Liver (tissue), 8 donors: ENCODE measurements at regions not wholly inside any gene's neighbourhood (a gene's known extent, or its start where the extent isn't known, plus 50 kb on each side); places are given as distances from the start of the nearest gene placed in this dataset.

Experiments
- DNase-seq: peaks from one replicate; pipeline ENCODE4 v3.0.0-alpha.2; 2017; ENCODE audit warnings: low spot score
- H3K27ac ChIP-seq, 2 donors: one replicate each; pipeline ENCODE4 v1.7.0; 2013; ENCODE audit warnings: inconsistent platforms in 2 of 2, low read length in 2 of 2, control low read depth in 1 of 2, low read depth in 1 of 2, mild to moderate bottlenecking in 1 of 2
- H3K27me3 ChIP-seq, 4 donors: one replicate each; pipeline versions ENCODE4 v1.6.1 to v1.7.0; 2013; ENCODE audit warnings: low read length in 3 of 4, inconsistent platforms in 1 of 4, mild to moderate bottlenecking in 1 of 4, moderate library complexity in 1 of 4; ENCODE audit not compliant: control insufficient read depth in 4 of 4, insufficient read depth in 4 of 4
- H3K36me3 ChIP-seq, 4 donors: one replicate each; pipeline versions ENCODE4 v1.6.1 to v1.7.0; 2013; ENCODE audit warnings: low read length in 3 of 4, mild to moderate bottlenecking in 3 of 4, low read depth in 1 of 4, moderate library complexity in 1 of 4; ENCODE audit not compliant: control insufficient read depth in 4 of 4, insufficient read depth in 3 of 4
- H3K4me1 ChIP-seq, 4 donors: one replicate each; pipeline versions ENCODE4 v1.6.1 to v1.7.0; 2013; ENCODE audit warnings: low read length in 3 of 4, mild to moderate bottlenecking in 3 of 4, moderate library complexity in 1 of 4; ENCODE audit not compliant: control insufficient read depth in 4 of 4, insufficient read depth in 4 of 4
- H3K4me3 ChIP-seq, 3 donors: one replicate each; pipeline versions ENCODE4 v1.6.1 to v1.7.0; 2013; ENCODE audit warnings: low read length in 3 of 3, control low read depth in 1 of 3, low read depth in 1 of 3, mild to moderate bottlenecking in 1 of 3
- H3K9ac ChIP-seq, 2 donors: one replicate each; pipeline ENCODE4 v1.7.0; 2013; ENCODE audit warnings: low read length in 2 of 2, mild to moderate bottlenecking in 2 of 2, moderate library complexity in 2 of 2, control low read depth in 1 of 2, low read depth in 1 of 2
- H3K9me3 ChIP-seq, 4 donors: one replicate each; pipeline versions ENCODE4 v1.6.1 to v1.7.0; 2013; ENCODE audit warnings: low read length in 3 of 4; ENCODE audit not compliant: control insufficient read depth in 4 of 4
- EGR1 ChIP-seq, 2 donors: IDR thresholded peaks; 2 replicates each; pipeline ENCODE4 v1.6.1; 2016 to 2018; ENCODE audit warnings: antibody characterized with exemption in 2 of 2, low read depth in 2 of 2
- FOXA1 ChIP-seq: IDR thresholded peaks from 2 replicates; pipeline ENCODE4 v1.6.1; 2016; ENCODE audit warnings: antibody characterized with exemption
- FOXA2 ChIP-seq: IDR thresholded peaks from 2 replicates; pipeline ENCODE4 v1.6.1; 2016; ENCODE audit warnings: antibody characterized with exemption
- GABPA ChIP-seq, 2 donors: IDR thresholded peaks in 1 of 2; conservative IDR thresholded peaks in 1 of 2; 2 replicates each; pipeline ENCODE4 v1.6.1; 2016; ENCODE audit warnings: antibody characterized with exemption in 2 of 2, mild to moderate bottlenecking in 1 of 2, moderate library complexity in 1 of 2
- HNF4A ChIP-seq, 2 donors: conservative IDR thresholded peaks; 2 replicates each; pipeline ENCODE4 v1.6.1; 2016; ENCODE audit warnings: antibody characterized with exemption in 2 of 2, mild to moderate bottlenecking in 2 of 2
- HNF4G ChIP-seq: IDR thresholded peaks from 2 replicates; pipeline ENCODE4 v1.6.1; 2016; ENCODE audit warnings: antibody characterized with exemption
- JUND ChIP-seq, 2 donors: IDR thresholded peaks; 2 replicates each; pipeline ENCODE4 v1.6.1; 2016; ENCODE audit warnings: antibody characterized with exemption in 2 of 2
- NR2F2 ChIP-seq: IDR thresholded peaks from 2 replicates; pipeline ENCODE4 v1.6.1; 2016; ENCODE audit warnings: antibody characterized with exemption
- RAD21 ChIP-seq, 2 donors: IDR thresholded peaks; 2 replicates each; pipeline ENCODE4 v1.6.1; 2016; ENCODE audit warnings: antibody characterized with exemption in 2 of 2, mild to moderate bottlenecking in 2 of 2
- RXRA ChIP-seq, 2 donors: IDR thresholded peaks; 2 replicates each; pipeline ENCODE4 v1.6.1; 2017 to 2018; ENCODE audit warnings: antibody characterized with exemption in 2 of 2, mild to moderate bottlenecking in 1 of 2
- SP1 ChIP-seq: IDR thresholded peaks from 2 replicates; pipeline ENCODE4 v1.6.1; 2018; ENCODE audit warnings: antibody characterized with exemption, mild to moderate bottlenecking
- TAF1 ChIP-seq: conservative IDR thresholded peaks from 2 replicates; pipeline ENCODE4 v1.6.1; 2016; ENCODE audit warnings: antibody characterized with exemption, mild to moderate bottlenecking
- YY1 ChIP-seq: IDR thresholded peaks from 2 replicates; pipeline ENCODE4 v1.6.1; 2016; ENCODE audit warnings: antibody characterized with exemption, mild to moderate bottlenecking
- WGBS: extraction: QIAGEN DNeasy Blood & Tissue Kit; methylation state at CpG from one replicate; pipeline ENCODE4 v1.1.7; 2013; 5-methylcytosine and 5-hydroxymethylcytosine counted together
- TF ChIP-seq, protein P1 (sequence below): IDR thresholded peaks from 2 replicates; pipeline ENCODE4 v1.6.1; 2016; ENCODE audit warnings: antibody characterized with exemption
- TF ChIP-seq, protein P2 (sequence below): IDR thresholded peaks from 2 replicates; pipeline ENCODE4 v1.6.1; 2016; ENCODE audit warnings: antibody characterized with exemption, mild to moderate bottlenecking
- TF ChIP-seq, protein P3 (sequence below): fragments of 150-350 bp; IDR thresholded peaks from 2 replicates; pipeline ENCODE4 v1.5.1; 2017; ENCODE audit warnings: improper control_type of control experiment, low read depth, low read length; ENCODE audit not compliant: missing input control
- TF ChIP-seq, protein P4 (sequence below): IDR thresholded peaks from 2 replicates; pipeline ENCODE4 v1.6.1; 2016; ENCODE audit warnings: antibody characterized with exemption
- TF ChIP-seq, protein P5 (sequence below): IDR thresholded peaks from 2 replicates; pipeline ENCODE4 v1.6.1; 2016; ENCODE audit warnings: antibody characterized with exemption
- donor health status: healthy.
- donor health status: healthy.
- donor health status: healthy.
- donor health status: healthy.
- donor health status: healthy.

DNA sequence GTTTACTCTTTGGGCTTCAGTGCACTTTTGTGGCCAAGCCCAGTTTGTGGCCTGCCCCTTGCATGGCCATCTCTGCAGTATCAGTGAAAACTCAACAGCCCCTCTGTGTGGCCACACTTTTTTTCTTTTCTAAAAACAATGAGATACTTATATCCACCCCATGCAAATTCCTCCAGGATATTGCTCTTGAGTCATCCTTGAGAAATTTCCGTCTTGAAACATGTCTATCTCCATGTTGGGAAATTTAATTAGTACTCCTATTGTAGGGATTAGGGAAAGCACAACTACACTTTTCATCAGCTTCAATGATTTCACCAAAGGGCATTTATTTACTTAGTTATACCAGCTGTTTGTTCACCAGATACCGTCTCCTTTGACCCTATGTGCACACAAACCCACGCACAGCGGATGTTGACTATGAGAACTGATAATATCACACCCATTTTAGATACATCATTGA is 993.1 kb downstream of the TSN start:
- Histone ChIP-seq H3K9me3 (peaks cover 0 to 2% (median 0%) of the 10 kb centered on the region in 4 donors), H3K27ac (no peak overlapping the region), H3K4me3 (no peak overlapping the region), H3K27me3 (no peaks in the 10 kb centered on the region), H3K9ac (no peak overlapping the region), H3K4me1 (peaks cover 0 to 3% (median 0%) of the 10 kb centered on the region in 4 donors), H3K36me3 (no peaks in the 10 kb centered on the region)
- no peak for TF ChIP-seq SP1
- no peak for TF ChIP-seq HNF4G
- TF ChIP-seq, protein P1, sequence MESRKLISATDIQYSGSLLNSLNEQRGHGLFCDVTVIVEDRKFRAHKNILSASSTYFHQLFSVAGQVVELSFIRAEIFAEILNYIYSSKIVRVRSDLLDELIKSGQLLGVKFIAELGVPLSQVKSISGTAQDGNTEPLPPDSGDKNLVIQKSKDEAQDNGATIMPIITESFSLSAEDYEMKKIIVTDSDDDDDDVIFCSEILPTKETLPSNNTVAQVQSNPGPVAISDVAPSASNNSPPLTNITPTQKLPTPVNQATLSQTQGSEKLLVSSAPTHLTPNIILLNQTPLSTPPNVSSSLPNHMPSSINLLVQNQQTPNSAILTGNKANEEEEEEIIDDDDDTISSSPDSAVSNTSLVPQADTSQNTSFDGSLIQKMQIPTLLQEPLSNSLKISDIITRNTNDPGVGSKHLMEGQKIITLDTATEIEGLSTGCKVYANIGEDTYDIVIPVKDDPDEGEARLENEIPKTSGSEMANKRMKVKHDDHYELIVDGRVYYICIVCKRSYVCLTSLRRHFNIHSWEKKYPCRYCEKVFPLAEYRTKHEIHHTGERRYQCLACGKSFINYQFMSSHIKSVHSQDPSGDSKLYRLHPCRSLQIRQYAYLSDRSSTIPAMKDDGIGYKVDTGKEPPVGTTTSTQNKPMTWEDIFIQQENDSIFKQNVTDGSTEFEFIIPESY = peak; percentile 20
- peak; percentile 49 for TF ChIP-seq YY1
- no peak for TF ChIP-seq NR2F2
- TF ChIP-seq HNF4A (conservative IDR thresholded peaks at IDR 0.05) = peak in 1 of 2 donors; percentile 67
- peak; percentile 42 for TF ChIP-seq FOXA1
- TF ChIP-seq, protein P2, sequence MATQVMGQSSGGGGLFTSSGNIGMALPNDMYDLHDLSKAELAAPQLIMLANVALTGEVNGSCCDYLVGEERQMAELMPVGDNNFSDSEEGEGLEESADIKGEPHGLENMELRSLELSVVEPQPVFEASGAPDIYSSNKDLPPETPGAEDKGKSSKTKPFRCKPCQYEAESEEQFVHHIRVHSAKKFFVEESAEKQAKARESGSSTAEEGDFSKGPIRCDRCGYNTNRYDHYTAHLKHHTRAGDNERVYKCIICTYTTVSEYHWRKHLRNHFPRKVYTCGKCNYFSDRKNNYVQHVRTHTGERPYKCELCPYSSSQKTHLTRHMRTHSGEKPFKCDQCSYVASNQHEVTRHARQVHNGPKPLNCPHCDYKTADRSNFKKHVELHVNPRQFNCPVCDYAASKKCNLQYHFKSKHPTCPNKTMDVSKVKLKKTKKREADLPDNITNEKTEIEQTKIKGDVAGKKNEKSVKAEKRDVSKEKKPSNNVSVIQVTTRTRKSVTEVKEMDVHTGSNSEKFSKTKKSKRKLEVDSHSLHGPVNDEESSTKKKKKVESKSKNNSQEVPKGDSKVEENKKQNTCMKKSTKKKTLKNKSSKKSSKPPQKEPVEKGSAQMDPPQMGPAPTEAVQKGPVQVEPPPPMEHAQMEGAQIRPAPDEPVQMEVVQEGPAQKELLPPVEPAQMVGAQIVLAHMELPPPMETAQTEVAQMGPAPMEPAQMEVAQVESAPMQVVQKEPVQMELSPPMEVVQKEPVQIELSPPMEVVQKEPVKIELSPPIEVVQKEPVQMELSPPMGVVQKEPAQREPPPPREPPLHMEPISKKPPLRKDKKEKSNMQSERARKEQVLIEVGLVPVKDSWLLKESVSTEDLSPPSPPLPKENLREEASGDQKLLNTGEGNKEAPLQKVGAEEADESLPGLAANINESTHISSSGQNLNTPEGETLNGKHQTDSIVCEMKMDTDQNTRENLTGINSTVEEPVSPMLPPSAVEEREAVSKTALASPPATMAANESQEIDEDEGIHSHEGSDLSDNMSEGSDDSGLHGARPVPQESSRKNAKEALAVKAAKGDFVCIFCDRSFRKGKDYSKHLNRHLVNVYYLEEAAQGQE = no peak
- TF ChIP-seq, protein P3, sequence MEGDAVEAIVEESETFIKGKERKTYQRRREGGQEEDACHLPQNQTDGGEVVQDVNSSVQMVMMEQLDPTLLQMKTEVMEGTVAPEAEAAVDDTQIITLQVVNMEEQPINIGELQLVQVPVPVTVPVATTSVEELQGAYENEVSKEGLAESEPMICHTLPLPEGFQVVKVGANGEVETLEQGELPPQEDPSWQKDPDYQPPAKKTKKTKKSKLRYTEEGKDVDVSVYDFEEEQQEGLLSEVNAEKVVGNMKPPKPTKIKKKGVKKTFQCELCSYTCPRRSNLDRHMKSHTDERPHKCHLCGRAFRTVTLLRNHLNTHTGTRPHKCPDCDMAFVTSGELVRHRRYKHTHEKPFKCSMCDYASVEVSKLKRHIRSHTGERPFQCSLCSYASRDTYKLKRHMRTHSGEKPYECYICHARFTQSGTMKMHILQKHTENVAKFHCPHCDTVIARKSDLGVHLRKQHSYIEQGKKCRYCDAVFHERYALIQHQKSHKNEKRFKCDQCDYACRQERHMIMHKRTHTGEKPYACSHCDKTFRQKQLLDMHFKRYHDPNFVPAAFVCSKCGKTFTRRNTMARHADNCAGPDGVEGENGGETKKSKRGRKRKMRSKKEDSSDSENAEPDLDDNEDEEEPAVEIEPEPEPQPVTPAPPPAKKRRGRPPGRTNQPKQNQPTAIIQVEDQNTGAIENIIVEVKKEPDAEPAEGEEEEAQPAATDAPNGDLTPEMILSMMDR = no peak
- peak in 1 of 2 donors; percentile 60 for TF ChIP-seq EGR1 (IDR thresholded peaks at IDR 0.05; ENCODE audit: low read depth in 2 of 2)
- TF ChIP-seq JUND (IDR thresholded peaks at IDR 0.05) = peak in 1 of 2 donors; percentile 14
- peak; percentile 18 to 77 for TF ChIP-seq RAD21 (IDR thresholded peaks at IDR 0.05)
- peak in 1 of 2 donors; percentile 44 for TF ChIP-seq GABPA (IDR thresholded peaks at IDR 0.05 in 1 of 2, conservative IDR thresholded peaks at IDR 0.05 in 1 of 2)
- peak; percentile 72 for TF ChIP-seq FOXA2
- TF ChIP-seq, protein P4, sequence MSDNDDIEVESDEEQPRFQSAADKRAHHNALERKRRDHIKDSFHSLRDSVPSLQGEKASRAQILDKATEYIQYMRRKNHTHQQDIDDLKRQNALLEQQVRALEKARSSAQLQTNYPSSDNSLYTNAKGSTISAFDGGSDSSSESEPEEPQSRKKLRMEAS = peak; percentile 16
- TF ChIP-seq RXRA (IDR thresholded peaks at IDR 0.05) = peak in 1 of 2 donors; percentile 66
- TF ChIP-seq, protein P5, sequence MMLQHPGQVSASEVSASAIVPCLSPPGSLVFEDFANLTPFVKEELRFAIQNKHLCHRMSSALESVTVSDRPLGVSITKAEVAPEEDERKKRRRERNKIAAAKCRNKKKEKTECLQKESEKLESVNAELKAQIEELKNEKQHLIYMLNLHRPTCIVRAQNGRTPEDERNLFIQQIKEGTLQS = no peak
- no peak for TF ChIP-seq TAF1
- no peak for DNase-seq
- 34% methylated on average over 4 of the region's 4 CpGs for WGBS
